ENCODE measurements at regions not wholly inside any gene's neighbourhood (a gene's known extent, or its start where the extent isn't known, plus 50 kb on each side); places are given as distances from the start of the nearest gene placed in this dataset.
"Not testable (repeated sequence)": the region's sequence is repeated elsewhere in the genome, so short reads cannot be mapped to it uniquely, and the experiment has no call there.

GRCh38 chr1:213585959-213586586 is 401.7 kb upstream of the PROX1 start:
- Histone ChIP-seq H3K36me3 (ENCODE audit: control insufficient read depth in 3 of 3, insufficient read depth in 3 of 3, low read length in 3 of 3) (no peaks in the 10 kb centered on the region), H3K9me3 (ENCODE audit: control insufficient read depth in 3 of 3, low read length in 3 of 3) (no peaks in the 10 kb centered on the region), H3K4me1 (ENCODE audit: control insufficient read depth in 3 of 3, insufficient read depth in 3 of 3, low read length in 3 of 3) (no peaks in the 10 kb centered on the region), H3K9ac (ENCODE audit: low read depth in 1 of 3, low read length in 3 of 3) (no peak overlapping the region), H3K4me3 (ENCODE audit: low read length in 3 of 3) (no peak overlapping the region), H3K27me3 (ENCODE audit: control insufficient read depth in 3 of 3, insufficient read depth in 3 of 3, low read length in 3 of 3) (no peaks in the 10 kb centered on the region), H3K27ac (ENCODE audit: low read depth, low read length) (no peak overlapping the region)

- no peaks in the 10 kb centered on the region for H3K4me1 ChIP-seq (ENCODE audit: control insufficient read depth in 3 of 3, insufficient read depth in 3 of 3, low read length in 3 of 3)
- no peak overlapping the region for H3K27ac ChIP-seq (ENCODE audit: low read depth, low read length)
- no peak overlapping the region for H3K4me3 ChIP-seq (ENCODE audit: low read length in 3 of 3)
- H3K9me3 ChIP-seq (ENCODE audit: control insufficient read depth in 3 of 3, low read length in 3 of 3) = no peaks in the 10 kb centered on the region
- H3K27me3 ChIP-seq (ENCODE audit: control insufficient read depth in 3 of 3, insufficient read depth in 3 of 3, low read length in 3 of 3) = no peaks in the 10 kb centered on the region
- no peaks in the 10 kb centered on the region for H3K36me3 ChIP-seq (ENCODE audit: control insufficient read depth in 3 of 3, insufficient read depth in 3 of 3, low read length in 3 of 3)
- H3K9ac ChIP-seq (ENCODE audit: low read depth in 1 of 3, low read length in 3 of 3) = no peak overlapping the region
These were observed 401.2 kb upstream of the PROX1 start for GRCh38 chr1:213586587-213586972.

GRCh38 chr1:213596729-213597128 is 391.0 kb upstream of the PROX1 start:
- no peaks in the 10 kb centered on the region for H3K36me3 ChIP-seq (ENCODE audit: control insufficient read depth in 3 of 3, insufficient read depth in 3 of 3, low read length in 3 of 3)
- no peaks in the 10 kb centered on the region for H3K9me3 ChIP-seq (ENCODE audit: control insufficient read depth in 3 of 3, low read length in 3 of 3)
- no peak overlapping the region for H3K9ac ChIP-seq (ENCODE audit: low read depth in 1 of 3, low read length in 3 of 3)
- no peaks in the 10 kb centered on the region for H3K4me1 ChIP-seq (ENCODE audit: control insufficient read depth in 3 of 3, insufficient read depth in 3 of 3, low read length in 3 of 3)
- H3K4me3 ChIP-seq (ENCODE audit: low read length in 3 of 3) = no peak overlapping the region
- H3K27ac ChIP-seq (ENCODE audit: low read depth, low read length) = no peak overlapping the region
- H3K27me3 ChIP-seq (ENCODE audit: control insufficient read depth in 3 of 3, insufficient read depth in 3 of 3, low read length in 3 of 3) = no peaks in the 10 kb centered on the region

- H3K9me3 ChIP-seq (ENCODE audit: control insufficient read depth in 3 of 3, low read length in 3 of 3) = no peaks in the 10 kb centered on the region
These were observed 389.5 kb upstream of the PROX1 start for GRCh38 chr1:213598263-213598662.

GRCh38 chr1:213600879-213601278 is 386.9 kb upstream of the PROX1 start:
- Histone ChIP-seq H3K27me3 (ENCODE audit: control insufficient read depth in 3 of 3, insufficient read depth in 3 of 3, low read length in 3 of 3) (peaks cover 0 to 4% (median 0%) of the 10 kb centered on the region in 3 donors), H3K27ac (ENCODE audit: low read depth, low read length) (no peak overlapping the region), H3K9ac (ENCODE audit: low read depth in 1 of 3, low read length in 3 of 3) (no peak overlapping the region), H3K9me3 (ENCODE audit: control insufficient read depth in 3 of 3, low read length in 3 of 3) (no peaks in the 10 kb centered on the region), H3K36me3 (ENCODE audit: control insufficient read depth in 3 of 3, insufficient read depth in 3 of 3, low read length in 3 of 3) (no peaks in the 10 kb centered on the region), H3K4me1 (ENCODE audit: control insufficient read depth in 3 of 3, insufficient read depth in 3 of 3, low read length in 3 of 3) (no peaks in the 10 kb centered on the region), H3K4me3 (ENCODE audit: low read length in 3 of 3) (no peak overlapping the region)

More at GRCh38 chr1:213598263-213598662, 389.5 kb upstream of the PROX1 start:
- no peaks in the 10 kb centered on the region for H3K27me3 ChIP-seq (ENCODE audit: control insufficient read depth in 3 of 3, insufficient read depth in 3 of 3, low read length in 3 of 3)
- no peak overlapping the region for H3K9ac ChIP-seq (ENCODE audit: low read depth in 1 of 3, low read length in 3 of 3)
- no peak overlapping the region for H3K4me3 ChIP-seq (ENCODE audit: low read length in 3 of 3)
- no peaks in the 10 kb centered on the region for H3K4me1 ChIP-seq (ENCODE audit: control insufficient read depth in 3 of 3, insufficient read depth in 3 of 3, low read length in 3 of 3)
- no peaks in the 10 kb centered on the region for H3K36me3 ChIP-seq (ENCODE audit: control insufficient read depth in 3 of 3, insufficient read depth in 3 of 3, low read length in 3 of 3)
- H3K27ac ChIP-seq (ENCODE audit: low read depth, low read length) = no peak overlapping the region

- not testable (repeated sequence) for H3K4me3 ChIP-seq (ENCODE audit: low read length in 3 of 3); H3K36me3 ChIP-seq (ENCODE audit: control insufficient read depth in 3 of 3, insufficient read depth in 3 of 3, low read length in 3 of 3); H3K9me3 ChIP-seq (ENCODE audit: control insufficient read depth in 3 of 3, low read length in 3 of 3); H3K27me3 ChIP-seq (ENCODE audit: control insufficient read depth in 3 of 3, insufficient read depth in 3 of 3, low read length in 3 of 3); H3K4me1 ChIP-seq (ENCODE audit: control insufficient read depth in 3 of 3, insufficient read depth in 3 of 3, low read length in 3 of 3); H3K27ac ChIP-seq (ENCODE audit: low read depth, low read length); H3K9ac ChIP-seq (ENCODE audit: low read depth in 1 of 3, low read length in 3 of 3)
These were observed 386.1 kb upstream of the PROX1 start for GRCh38 chr1:213601705-213602104.

- Histone ChIP-seq H3K27me3 (ENCODE audit: control insufficient read depth in 3 of 3, insufficient read depth in 3 of 3, low read length in 3 of 3) (peaks cover 0 to 4% (median 0%) of the 10 kb centered on the region in 3 donors), H3K27ac (ENCODE audit: low read depth, low read length) (no peak overlapping the region), H3K9ac (ENCODE audit: low read depth in 1 of 3, low read length in 3 of 3) (no peak overlapping the region), H3K4me3 (ENCODE audit: low read length in 3 of 3) (no peak overlapping the region), H3K36me3 (ENCODE audit: control insufficient read depth in 3 of 3, insufficient read depth in 3 of 3, low read length in 3 of 3) (no peaks in the 10 kb centered on the region), H3K9me3 (ENCODE audit: control insufficient read depth in 3 of 3, low read length in 3 of 3) (no peaks in the 10 kb centered on the region), H3K4me1 (ENCODE audit: control insufficient read depth in 3 of 3, insufficient read depth in 3 of 3, low read length in 3 of 3) (no peaks in the 10 kb centered on the region)
These were observed 384.8 kb upstream of the PROX1 start for GRCh38 chr1:213602796-213603486.

GRCh38 chr1:213604477-213604876 is 383.3 kb upstream of the PROX1 start:
- H3K4me3 ChIP-seq (ENCODE audit: low read length in 3 of 3) = no peak overlapping the region
- peaks cover 0 to 4% (median 0%) of the 10 kb centered on the region in 3 donors for H3K27me3 ChIP-seq (ENCODE audit: control insufficient read depth in 3 of 3, insufficient read depth in 3 of 3, low read length in 3 of 3)
- no peak overlapping the region for H3K27ac ChIP-seq (ENCODE audit: low read depth, low read length)
- no peaks in the 10 kb centered on the region for H3K36me3 ChIP-seq (ENCODE audit: control insufficient read depth in 3 of 3, insufficient read depth in 3 of 3, low read length in 3 of 3)
- H3K9ac ChIP-seq (ENCODE audit: low read depth in 1 of 3, low read length in 3 of 3) = no peak overlapping the region
- no peaks in the 10 kb centered on the region for H3K9me3 ChIP-seq (ENCODE audit: control insufficient read depth in 3 of 3, low read length in 3 of 3)
- no peaks in the 10 kb centered on the region for H3K4me1 ChIP-seq (ENCODE audit: control insufficient read depth in 3 of 3, insufficient read depth in 3 of 3, low read length in 3 of 3)

- Histone ChIP-seq H3K36me3 (ENCODE audit: control insufficient read depth in 3 of 3, insufficient read depth in 3 of 3, low read length in 3 of 3) (no peaks in the 10 kb centered on the region), H3K27me3 (ENCODE audit: control insufficient read depth in 3 of 3, insufficient read depth in 3 of 3, low read length in 3 of 3) (peaks cover 0 to 4% (median 0%) of the 10 kb centered on the region in 3 donors), H3K9me3 (ENCODE audit: control insufficient read depth in 3 of 3, low read length in 3 of 3) (no peaks in the 10 kb centered on the region), H3K4me1 (ENCODE audit: control insufficient read depth in 3 of 3, insufficient read depth in 3 of 3, low read length in 3 of 3) (no peaks in the 10 kb centered on the region), H3K27ac (ENCODE audit: low read depth, low read length) (no peak overlapping the region), H3K9ac (ENCODE audit: low read depth in 1 of 3, low read length in 3 of 3) (no peak overlapping the region), H3K4me3 (ENCODE audit: low read length in 3 of 3) (no peak overlapping the region)
These were observed 382.0 kb upstream of the PROX1 start for GRCh38 chr1:213605732-213606131.

GRCh38 chr1:213606252-213606820 is 381.4 kb upstream of the PROX1 start:
- Histone ChIP-seq H3K27me3 (ENCODE audit: control insufficient read depth in 3 of 3, insufficient read depth in 3 of 3, low read length in 3 of 3) (peaks cover 0 to 4% (median 0%) of the 10 kb centered on the region in 3 donors), H3K27ac (ENCODE audit: low read depth, low read length) (no peak overlapping the region), H3K4me3 (ENCODE audit: low read length in 3 of 3) (no peak overlapping the region), H3K9ac (ENCODE audit: low read depth in 1 of 3, low read length in 3 of 3) (no peak overlapping the region), H3K9me3 (ENCODE audit: control insufficient read depth in 3 of 3, low read length in 3 of 3) (no peaks in the 10 kb centered on the region), H3K36me3 (ENCODE audit: control insufficient read depth in 3 of 3, insufficient read depth in 3 of 3, low read length in 3 of 3) (no peaks in the 10 kb centered on the region), H3K4me1 (ENCODE audit: control insufficient read depth in 3 of 3, insufficient read depth in 3 of 3, low read length in 3 of 3) (no peaks in the 10 kb centered on the region)

Measured in skeletal muscle tissue (tissue), 3 donors.